ENCODE measurements at regions not wholly inside any gene's neighbourhood (a gene's known extent, or its start where the extent isn't known, plus 50 kb on each side); places are given as distances from the start of the nearest gene placed in this dataset.

- TF ChIP-seq EZH2 (IDR thresholded peaks at IDR 0.05; ENCODE audit: low read length, unreplicated experiment) (no peak), EZH2phosphoT487 (IDR thresholded peaks at IDR 0.05; ENCODE audit: borderline replicate concordance, low read length) (no peak)
Observed at GRCh38 chr6:144418959-144419545, 133.9 kb downstream of the UTRN start.

All from PC-3 (cell line).